ENCODE measurements at regions not wholly inside any gene's neighbourhood (a gene's known extent, or its start where the extent isn't known, plus 50 kb on each side); places are given as distances from the start of the nearest gene placed in this dataset.

- Histone ChIP-seq H3K9ac (ENCODE audit: low read depth, low read length) (no peak overlapping the region), H3K36me3 (ENCODE audit: insufficient read depth, low read length) (no peaks in the 10 kb centered on the region), H3K4me3 (ENCODE audit: low read length) (no peak overlapping the region), H3K27me3 (ENCODE audit: control insufficient read depth, insufficient read depth, low read length) (no peaks in the 10 kb centered on the region), H3K4me1 (ENCODE audit: control insufficient read depth, insufficient read depth, low read length) (no peaks in the 10 kb centered on the region), H3K4me2 (ENCODE audit: low read length) (no peak overlapping the region), H3K9me3 (replicated peaks; ENCODE audit: low read length) (no peaks in the 10 kb centered on the region)
These were observed 865.3 kb downstream of the MCTP2 start for GRCh38 chr15:95096651-95097050.

GRCh38 chr15:95097361-95097760 is 866.0 kb downstream of the MCTP2 start:
- Histone ChIP-seq H3K36me3 (ENCODE audit: insufficient read depth, low read length) (no peaks in the 10 kb centered on the region), H3K4me1 (ENCODE audit: control insufficient read depth, insufficient read depth, low read length) (no peaks in the 10 kb centered on the region), H3K9ac (ENCODE audit: low read depth, low read length) (no peak overlapping the region), H3K27me3 (ENCODE audit: control insufficient read depth, insufficient read depth, low read length) (no peaks in the 10 kb centered on the region), H3K4me3 (ENCODE audit: low read length) (no peak overlapping the region), H3K9me3 (replicated peaks; ENCODE audit: low read length) (no peaks in the 10 kb centered on the region), H3K4me2 (ENCODE audit: low read length) (no peak overlapping the region)

GRCh38 chr15:95105229-95105628 is 873.9 kb downstream of the MCTP2 start:
- Histone ChIP-seq H3K4me3 (ENCODE audit: low read length) (no peak overlapping the region), H3K27me3 (ENCODE audit: control insufficient read depth, insufficient read depth, low read length) (no peaks in the 10 kb centered on the region), H3K4me2 (ENCODE audit: low read length) (no peak overlapping the region), H3K36me3 (ENCODE audit: insufficient read depth, low read length) (no peaks in the 10 kb centered on the region), H3K9me3 (replicated peaks; ENCODE audit: low read length) (no peaks in the 10 kb centered on the region), H3K4me1 (ENCODE audit: control insufficient read depth, insufficient read depth, low read length) (no peaks in the 10 kb centered on the region), H3K9ac (ENCODE audit: low read depth, low read length) (no peak overlapping the region)

GRCh38 chr15:95106801-95107200 is 875.4 kb downstream of the MCTP2 start:
- no peaks in the 10 kb centered on the region for H3K27me3 ChIP-seq (ENCODE audit: control insufficient read depth, insufficient read depth, low read length)
- no peaks in the 10 kb centered on the region for H3K36me3 ChIP-seq (ENCODE audit: insufficient read depth, low read length)
- no peak overlapping the region for H3K4me3 ChIP-seq (ENCODE audit: low read length)
- no peak overlapping the region for H3K4me2 ChIP-seq (ENCODE audit: low read length)
- H3K4me1 ChIP-seq (ENCODE audit: control insufficient read depth, insufficient read depth, low read length), result no peaks in the 10 kb centered on the region
- H3K9ac ChIP-seq (ENCODE audit: low read depth, low read length), result no peak overlapping the region
- no peaks in the 10 kb centered on the region for H3K9me3 ChIP-seq (replicated peaks; ENCODE audit: low read length)

- no peaks in the 10 kb centered on the region for H3K27me3 ChIP-seq (ENCODE audit: control insufficient read depth, insufficient read depth, low read length)
- H3K4me3 ChIP-seq (ENCODE audit: low read length), result no peak overlapping the region
- H3K9ac ChIP-seq (ENCODE audit: low read depth, low read length), result no peak overlapping the region
These were observed 877.3 kb downstream of the MCTP2 start for GRCh38 chr15:95108673-95109072.

GRCh38 chr15:95111969-95112368 is 880.6 kb downstream of the MCTP2 start:
- H3K4me2 ChIP-seq (ENCODE audit: low read length), result no peak overlapping the region
- H3K36me3 ChIP-seq (ENCODE audit: insufficient read depth, low read length), result no peaks in the 10 kb centered on the region
- no peaks in the 10 kb centered on the region for H3K4me1 ChIP-seq (ENCODE audit: control insufficient read depth, insufficient read depth, low read length)
- no peak overlapping the region for H3K9ac ChIP-seq (ENCODE audit: low read depth, low read length)
- no peaks in the 10 kb centered on the region for H3K9me3 ChIP-seq (replicated peaks; ENCODE audit: low read length)
- no peaks in the 10 kb centered on the region for H3K27me3 ChIP-seq (ENCODE audit: control insufficient read depth, insufficient read depth, low read length)
- H3K4me3 ChIP-seq (ENCODE audit: low read length), result no peak overlapping the region

More at GRCh38 chr15:95108673-95109072, 877.3 kb downstream of the MCTP2 start:
- no peaks in the 10 kb centered on the region for H3K9me3 ChIP-seq (replicated peaks; ENCODE audit: low read length)
- H3K4me1 ChIP-seq (ENCODE audit: control insufficient read depth, insufficient read depth, low read length), result no peaks in the 10 kb centered on the region
- no peaks in the 10 kb centered on the region for H3K36me3 ChIP-seq (ENCODE audit: insufficient read depth, low read length)
- H3K4me2 ChIP-seq (ENCODE audit: low read length), result no peak overlapping the region

- Histone ChIP-seq H3K4me3 (ENCODE audit: low read length) (no peak overlapping the region), H3K4me1 (ENCODE audit: control insufficient read depth, insufficient read depth, low read length) (no peaks in the 10 kb centered on the region), H3K4me2 (ENCODE audit: low read length) (no peak overlapping the region), H3K9me3 (replicated peaks; ENCODE audit: low read length) (no peaks in the 10 kb centered on the region), H3K27me3 (ENCODE audit: control insufficient read depth, insufficient read depth, low read length) (no peaks in the 10 kb centered on the region), H3K9ac (ENCODE audit: low read depth, low read length) (no peak overlapping the region), H3K36me3 (ENCODE audit: insufficient read depth, low read length) (no peaks in the 10 kb centered on the region)
These were observed 881.7 kb downstream of the MCTP2 start for GRCh38 chr15:95113041-95113440.

GRCh38 chr15:95119041-95119610 is 887.8 kb downstream of the MCTP2 start:
- Histone ChIP-seq H3K4me3 (ENCODE audit: low read length) (no peak overlapping the region), H3K9ac (ENCODE audit: low read depth, low read length) (no peak overlapping the region), H3K4me2 (ENCODE audit: low read length) (no peak overlapping the region), H3K36me3 (ENCODE audit: insufficient read depth, low read length) (no peaks in the 10 kb centered on the region), H3K27me3 (ENCODE audit: control insufficient read depth, insufficient read depth, low read length) (no peaks in the 10 kb centered on the region), H3K4me1 (ENCODE audit: control insufficient read depth, insufficient read depth, low read length) (no peaks in the 10 kb centered on the region), H3K9me3 (replicated peaks; ENCODE audit: low read length) (no peaks in the 10 kb centered on the region)

- Histone ChIP-seq H3K9me3 (replicated peaks; ENCODE audit: low read length) (no peaks in the 10 kb centered on the region), H3K9ac (ENCODE audit: low read depth, low read length) (no peak overlapping the region), H3K4me2 (ENCODE audit: low read length) (no peak overlapping the region), H3K4me1 (ENCODE audit: control insufficient read depth, insufficient read depth, low read length) (no peaks in the 10 kb centered on the region), H3K4me3 (ENCODE audit: low read length) (no peak overlapping the region), H3K27me3 (ENCODE audit: control insufficient read depth, insufficient read depth, low read length) (no peaks in the 10 kb centered on the region), H3K36me3 (ENCODE audit: insufficient read depth, low read length) (no peaks in the 10 kb centered on the region)
These were observed 889.2 kb downstream of the MCTP2 start for GRCh38 chr15:95120595-95120994.

GRCh38 chr15:95121191-95121590 is 889.8 kb downstream of the MCTP2 start:
- H3K36me3 ChIP-seq (ENCODE audit: insufficient read depth, low read length), result no peaks in the 10 kb centered on the region
- no peaks in the 10 kb centered on the region for H3K9me3 ChIP-seq (replicated peaks; ENCODE audit: low read length)
- H3K4me3 ChIP-seq (ENCODE audit: low read length), result no peak overlapping the region
- H3K9ac ChIP-seq (ENCODE audit: low read depth, low read length), result no peak overlapping the region
- no peaks in the 10 kb centered on the region for H3K4me1 ChIP-seq (ENCODE audit: control insufficient read depth, insufficient read depth, low read length)
- no peaks in the 10 kb centered on the region for H3K27me3 ChIP-seq (ENCODE audit: control insufficient read depth, insufficient read depth, low read length)
- H3K4me2 ChIP-seq (ENCODE audit: low read length), result no peak overlapping the region

GRCh38 chr15:95125803-95126202 is 894.4 kb downstream of the MCTP2 start:
- Histone ChIP-seq H3K4me1 (ENCODE audit: control insufficient read depth, insufficient read depth, low read length) (peaks cover 8% of the 10 kb centered on the region), H3K27me3 (ENCODE audit: control insufficient read depth, insufficient read depth, low read length) (no peaks in the 10 kb centered on the region), H3K9ac (ENCODE audit: low read depth, low read length) (no peak overlapping the region), H3K9me3 (replicated peaks; ENCODE audit: low read length) (no peaks in the 10 kb centered on the region), H3K36me3 (ENCODE audit: insufficient read depth, low read length) (no peaks in the 10 kb centered on the region), H3K4me3 (ENCODE audit: low read length) (no peak overlapping the region), H3K4me2 (ENCODE audit: low read length) (no peak overlapping the region)

- Histone ChIP-seq H3K36me3 (ENCODE audit: insufficient read depth, low read length) (no peaks in the 10 kb centered on the region), H3K4me1 (ENCODE audit: control insufficient read depth, insufficient read depth, low read length) (peaks cover 15% of the 10 kb centered on the region), H3K9ac (ENCODE audit: low read depth, low read length) (no peak overlapping the region), H3K9me3 (replicated peaks; ENCODE audit: low read length) (no peaks in the 10 kb centered on the region), H3K4me2 (ENCODE audit: low read length) (no peak overlapping the region), H3K4me3 (ENCODE audit: low read length) (no peak overlapping the region), H3K27me3 (ENCODE audit: control insufficient read depth, insufficient read depth, low read length) (no peaks in the 10 kb centered on the region)
These were observed 896.0 kb downstream of the MCTP2 start for GRCh38 chr15:95127356-95127755.
